Lung microvascular endothelial cell (primary cell): ENCODE measurements at regions not wholly inside any gene's neighbourhood (a gene's known extent, or its start where the extent isn't known, plus 50 kb on each side); places are given as distances from the start of the nearest gene placed in this dataset.
"Not testable (repeated sequence)": the region's sequence is repeated elsewhere in the genome, so short reads cannot be mapped to it uniquely, and the experiment has no call there.

ENCODE experiments used
- DNase-seq, 2 donors: peaks; one replicate each; pipeline versions ENCODE4 v3.0.0 to v3.0.0-alpha.2; 2010; ENCODE audit warnings: low read depth in 2 of 2

DNA sequence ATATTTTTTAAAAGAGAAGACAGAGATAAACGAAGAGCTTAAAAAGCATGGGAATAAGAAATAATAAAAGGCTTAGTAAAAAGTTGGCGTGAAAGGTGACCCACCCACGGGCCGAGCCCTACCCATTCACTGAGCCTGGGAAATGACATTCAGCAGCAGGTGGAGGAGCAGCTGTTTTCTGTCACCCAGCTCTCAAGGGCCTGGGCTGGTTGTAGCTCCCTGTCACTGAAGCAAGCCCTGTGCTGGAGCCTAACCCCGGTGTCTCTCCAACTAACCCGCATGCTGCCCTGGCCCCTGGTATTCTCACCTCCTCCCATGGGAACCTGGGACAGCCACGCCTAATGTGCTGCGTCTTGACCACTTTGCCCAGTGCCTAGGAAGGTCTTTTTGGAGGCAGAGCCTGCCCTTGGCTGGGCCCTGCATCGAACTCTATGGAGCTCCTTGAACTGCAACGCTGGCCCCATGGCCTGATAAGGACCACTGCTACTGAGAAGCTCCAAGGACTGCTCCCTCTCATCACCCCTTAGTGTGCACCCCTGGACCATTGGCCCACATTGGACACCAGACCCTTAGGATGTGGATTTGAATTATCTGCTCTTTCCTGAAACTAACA, 68.8 kb upstream of the IYD start:
- no peak for DNase-seq

GRCh38 chr6:150301846-150302519, 66.8 kb upstream of the IYD start:
- DNase-seq = peak in 1 of 2 donors; percentile 62

- DNase-seq = peak in 1 of 2 donors; percentile 44
These were observed 66.2 kb upstream of the IYD start for GRCh38 chr6:150302520-150303176.

DNA sequence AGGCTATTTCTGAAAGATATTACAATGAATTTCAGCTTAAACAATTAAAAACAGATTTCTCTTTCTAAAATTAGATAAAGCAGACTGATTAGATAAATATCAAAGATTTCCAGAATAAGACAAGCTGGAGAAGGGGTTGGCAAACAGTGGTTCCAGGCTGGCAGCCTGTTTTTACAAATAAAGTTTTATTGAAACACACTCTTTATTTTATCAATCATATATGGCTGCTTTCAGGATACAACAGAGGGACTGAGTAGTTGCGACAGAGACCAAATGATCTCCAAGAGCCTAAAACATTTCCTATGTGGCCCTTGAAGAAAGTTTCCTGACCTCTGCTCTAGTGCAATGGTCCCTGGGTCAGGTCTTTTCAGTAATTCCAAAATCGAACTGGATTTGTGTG, 65.6 kb upstream of the IYD start:
- DNase-seq = no peak

DNA sequence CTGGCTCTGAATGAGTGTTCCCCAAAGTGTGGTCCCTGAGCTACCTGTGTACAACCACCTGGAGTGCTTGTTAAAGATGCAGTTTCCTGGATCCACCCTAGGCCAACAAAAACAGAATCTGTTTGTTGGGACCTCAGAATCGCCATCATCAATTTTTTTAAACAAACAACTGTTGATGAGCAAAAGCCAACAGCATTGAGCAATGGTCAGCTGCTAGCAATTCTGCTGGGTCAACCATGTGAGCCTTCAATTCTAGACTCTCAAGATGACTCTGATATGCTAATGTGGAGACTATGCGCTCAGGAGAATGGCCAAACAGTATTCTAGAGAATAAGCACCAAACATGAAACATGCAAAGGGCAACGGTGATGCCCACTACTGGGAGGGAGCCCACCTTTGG, 64.4 kb upstream of the IYD start:
- no peak for DNase-seq

GRCh38 chr6:150306290-150306689, 62.5 kb upstream of the IYD start:
- no peak for DNase-seq

- no peak for DNase-seq
These were observed 61.3 kb upstream of the IYD start for GRCh38 chr6:150307520-150307919.

- no peak for DNase-seq
These were observed 59.8 kb upstream of the IYD start for GRCh38 chr6:150308812-150309645.

DNA sequence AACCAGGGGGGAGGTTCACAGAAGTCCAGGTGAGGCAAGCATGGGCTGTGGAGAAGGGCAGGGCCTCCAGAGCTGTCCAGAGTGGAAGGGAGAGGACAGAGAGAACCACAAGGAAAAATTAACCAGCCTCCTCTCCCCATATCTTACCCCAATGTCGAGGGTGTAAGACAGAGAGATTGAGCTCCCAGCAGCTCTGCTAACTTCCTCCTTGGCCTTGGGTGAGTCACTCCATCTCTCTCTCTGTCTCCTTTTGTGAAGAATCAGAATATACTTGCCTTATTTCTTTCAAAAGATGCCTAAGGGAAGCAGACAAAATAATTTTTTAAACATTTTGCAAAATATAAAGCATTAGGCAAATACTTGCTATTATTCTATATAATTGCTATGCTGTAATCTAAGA, 58.3 kb upstream of the IYD start:
- DNase-seq = no peak

GRCh38 chr6:150311149-150311944, 57.5 kb upstream of the IYD start:
- not testable (repeated sequence) for DNase-seq

GRCh38 chr6:150312395-150312794, 56.4 kb upstream of the IYD start:
- no peak for DNase-seq

DNA sequence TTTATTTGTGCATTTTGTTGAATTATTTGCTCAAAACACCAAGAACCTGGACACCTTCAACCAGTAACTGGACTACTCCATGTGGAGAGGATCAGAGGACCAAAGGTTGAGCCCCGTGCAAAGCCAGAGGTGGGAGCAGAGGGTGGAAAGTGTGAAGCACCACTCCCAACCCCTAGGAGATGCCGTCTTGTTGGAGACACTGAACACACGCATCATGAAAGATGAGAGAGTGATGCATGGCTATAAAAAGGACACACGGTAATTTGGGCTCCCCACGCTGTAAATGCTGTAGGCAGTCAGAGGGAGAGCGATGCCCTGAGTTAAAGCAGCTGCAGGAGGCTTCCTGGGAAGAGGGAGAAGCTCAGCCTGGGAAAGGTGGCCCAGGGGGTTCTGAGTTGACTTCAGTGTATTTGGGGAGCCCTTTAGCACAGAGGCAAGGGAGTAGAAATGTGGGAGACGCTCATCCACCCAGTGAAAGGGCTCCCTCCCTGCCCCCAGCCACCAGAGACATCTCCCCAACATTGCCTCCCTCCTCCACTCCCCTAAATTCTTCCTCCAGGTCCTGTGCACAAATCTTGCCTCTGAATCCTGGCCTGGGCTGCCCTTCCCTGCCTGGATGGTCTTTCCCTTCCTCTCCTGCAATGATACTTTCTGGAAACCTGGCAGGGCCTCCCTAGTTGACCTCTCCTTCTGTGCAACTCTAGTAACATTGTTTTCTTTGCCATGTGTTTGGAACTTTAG, 55.8 kb upstream of the IYD start:
- DNase-seq = no peak

GRCh38 chr6:150313781-150314180, 55.0 kb upstream of the IYD start:
- no peak for DNase-seq

DNA sequence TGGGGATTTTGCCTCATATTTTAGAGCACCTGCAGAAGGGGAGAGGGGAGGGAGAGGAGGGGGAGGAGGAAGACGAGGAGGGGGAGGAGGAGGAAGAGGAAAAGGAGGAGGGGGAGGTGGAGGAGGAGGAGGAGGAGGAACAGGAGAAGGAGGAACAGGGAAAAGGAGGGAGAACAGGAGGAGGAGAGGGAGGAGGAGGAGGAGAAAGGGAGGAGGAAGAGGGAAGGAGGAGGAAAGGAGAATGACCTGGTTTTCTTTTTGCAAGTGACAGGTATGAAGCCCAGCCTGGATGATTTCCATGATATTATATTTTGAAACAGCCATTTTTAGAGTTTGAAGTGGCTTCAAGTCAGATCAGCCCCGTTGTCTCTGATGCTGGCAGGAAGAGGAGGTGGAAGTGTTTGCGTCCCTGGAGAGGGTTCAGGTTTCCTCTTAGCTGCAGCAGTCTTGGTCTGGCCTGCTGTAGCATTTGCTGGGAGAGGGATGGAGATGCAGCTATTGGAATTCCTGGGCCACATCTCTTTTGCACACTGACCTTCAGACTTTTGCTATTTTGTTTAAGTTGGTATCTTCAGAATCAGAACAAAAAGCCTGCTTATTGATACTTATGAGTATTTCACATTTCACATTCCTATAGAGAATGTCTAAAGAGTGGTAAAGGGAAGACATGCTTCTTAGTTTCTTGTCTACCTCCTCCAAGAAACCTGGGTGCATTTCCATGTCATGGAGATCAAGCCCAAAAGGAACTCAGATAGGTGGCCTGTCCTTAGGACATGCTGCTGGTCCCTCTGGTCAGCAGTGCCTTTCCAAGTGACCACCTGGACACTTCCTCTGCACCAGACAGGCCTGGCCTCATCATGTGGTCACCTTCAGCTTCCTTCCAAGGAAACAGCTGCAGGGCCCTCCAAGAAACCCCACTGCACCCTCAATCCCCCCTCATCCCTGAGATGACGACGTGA, 54.3 kb upstream of the IYD start:
- DNase-seq = no peak

- no peak for DNase-seq
These were observed 53.2 kb upstream of the IYD start for GRCh38 chr6:150315626-150316025.

GRCh38 chr6:150316936-150317335, 51.9 kb upstream of the IYD start:
- no peak for DNase-seq
